GM15510 (cell line): ENCODE measurements at regions not wholly inside any gene's neighbourhood (a gene's known extent, or its start where the extent isn't known, plus 50 kb on each side); places are given as distances from the start of the nearest gene placed in this dataset.

Source experiments
- POLR2A ChIP-seq: IDR thresholded peaks from 3 replicates; pipeline ENCODE4 v1.6.1; 2011; ENCODE audit warnings: borderline replicate concordance; ENCODE audit not compliant: insufficient read length; ENCODE audit errors: extremely low read depth

GRCh38 chr14:50055461-50056228 is 60.7 kb downstream of the VCPKMT start:
- TF ChIP-seq POLR2A, result no peak

- TF ChIP-seq POLR2A, result no peak
Measured at GRCh38 chr14:50056435-50056834, 59.9 kb downstream of the VCPKMT start.

GRCh38 chr14:50057331-50057730 is 59.0 kb downstream of the VCPKMT start:
- no peak for TF ChIP-seq POLR2A

GRCh38 chr14:50058113-50058512 is 58.3 kb downstream of the VCPKMT start:
- no peak for TF ChIP-seq POLR2A
